HG03060 (cell line): ENCODE measurements at regions not wholly inside any gene's neighbourhood (a gene's known extent, or its start where the extent isn't known, plus 50 kb on each side); places are given as distances from the start of the nearest gene placed in this dataset.
"Not testable (repeated sequence)": the region's sequence is repeated elsewhere in the genome, so short reads cannot be mapped to it uniquely, and the experiment has no call there.

ENCODE experiments used
- ATAC-seq: cut with Tn5 transposase; IDR thresholded peaks from one replicate; pipeline ENCODE4 v1.9.1; 2021; ENCODE audit warnings: low read depth, moderate number of reproducible peaks; ENCODE audit not compliant: unreplicated experiment

DNA sequence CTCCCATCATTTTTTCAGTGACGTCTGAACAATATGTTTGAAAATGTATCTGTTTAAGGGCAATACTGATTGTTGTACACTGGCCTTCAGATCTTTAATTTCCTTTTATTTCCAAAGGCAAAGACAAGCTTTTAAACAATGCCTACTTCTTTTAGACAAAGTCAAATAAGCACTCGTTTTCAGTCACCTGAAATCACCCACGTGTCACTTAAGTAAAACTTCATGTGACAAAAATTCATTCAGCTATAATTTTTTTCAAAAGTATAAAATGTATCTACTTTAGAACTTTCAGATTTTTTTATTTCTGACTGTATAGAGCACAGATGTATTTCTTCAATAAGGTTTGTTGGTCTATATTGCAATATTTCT lies 113.5 kb upstream of the BEND6 start:
- ATAC-seq: no peak

DNA sequence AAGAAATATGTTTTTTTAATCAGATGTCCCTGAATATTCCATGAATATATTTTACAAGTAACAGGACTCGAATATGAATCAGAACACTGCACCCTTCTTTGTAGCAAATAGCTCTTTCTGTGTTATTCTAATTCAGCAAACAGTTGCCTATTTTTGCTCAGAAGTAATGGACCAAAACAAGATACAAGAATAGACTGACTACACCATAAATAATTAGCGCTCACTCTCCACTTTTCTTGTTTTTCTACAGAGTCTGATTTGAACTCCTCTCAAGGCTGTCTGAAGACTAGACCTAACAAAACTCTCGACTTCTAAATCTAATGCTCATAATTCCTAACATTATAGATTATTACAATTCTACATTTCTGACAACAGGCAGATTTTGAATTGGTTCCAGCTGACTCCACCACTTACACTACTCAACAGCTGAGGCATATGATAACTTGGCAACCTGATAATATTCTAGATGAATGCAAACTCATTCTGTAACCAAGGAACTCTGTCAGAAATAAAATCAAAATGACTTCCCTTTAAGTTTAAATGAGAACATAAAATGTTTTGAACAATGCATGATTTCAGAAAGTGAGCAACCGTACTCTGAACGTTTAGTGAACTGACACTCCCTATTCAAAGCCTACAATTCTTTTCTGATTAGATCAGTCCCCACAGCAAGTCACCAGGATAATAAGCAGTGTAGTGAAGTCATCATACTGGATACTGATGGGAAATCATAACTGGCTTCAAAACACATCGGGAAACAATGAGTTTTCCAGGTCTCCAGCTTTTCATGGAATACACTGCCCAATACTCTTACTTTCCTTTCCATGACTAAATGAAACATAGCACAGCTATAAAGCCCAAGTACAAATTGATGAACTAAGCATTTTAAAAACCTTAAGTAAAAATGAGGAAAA lies 114.2 kb upstream of the BEND6 start:
- ATAC-seq: no peak

GRCh38 chr6:56839533-56840183 lies 115.2 kb upstream of the BEND6 start:
- ATAC-seq: no peak

DNA sequence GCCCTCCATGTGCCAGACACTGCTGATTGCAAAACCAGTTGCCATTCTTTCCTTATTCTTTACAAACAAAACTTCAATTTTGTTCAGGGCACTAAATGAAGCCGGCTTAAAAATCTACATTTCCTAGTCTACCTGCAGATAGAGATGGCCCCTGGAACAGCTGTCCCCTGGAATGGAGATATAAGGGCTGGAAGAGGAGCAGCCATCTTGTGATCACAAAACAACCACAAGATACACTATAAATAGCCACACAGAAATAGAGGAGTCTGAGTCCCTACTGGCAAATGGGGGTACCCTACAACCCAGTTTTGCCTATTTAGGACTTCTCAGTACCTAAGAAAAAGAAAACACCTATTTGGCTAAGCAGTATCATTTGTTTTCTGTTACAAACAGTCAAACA lies 115.9 kb upstream of the BEND6 start:
- no peak for ATAC-seq

GRCh38 chr6:56838016-56838555 lies 116.8 kb upstream of the BEND6 start:
- ATAC-seq: no peak

- no peak for ATAC-seq
These were observed 117.5 kb upstream of the BEND6 start for GRCh38 chr6:56837322-56837894.

GRCh38 chr6:56835612-56836011 lies 119.3 kb upstream of the BEND6 start:
- no peak for ATAC-seq

DNA sequence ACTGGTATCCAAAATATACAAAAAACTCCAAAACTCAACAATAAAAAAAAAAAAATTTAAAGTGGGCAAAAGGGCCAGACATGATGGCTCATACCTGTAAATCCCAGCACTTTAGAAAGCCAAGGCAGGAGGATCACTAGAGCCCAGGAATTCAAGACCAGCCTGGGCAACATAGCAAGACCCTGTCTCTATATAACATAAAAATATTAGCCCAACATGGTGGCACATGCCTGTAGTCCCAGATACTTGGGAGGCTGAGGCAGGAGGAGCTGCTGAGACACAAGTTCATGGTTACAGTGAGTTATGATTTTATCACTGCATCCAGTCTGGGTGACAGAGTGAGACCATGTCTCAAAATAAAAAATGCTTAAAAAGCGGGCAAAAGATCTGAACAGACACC lies 121.0 kb upstream of the BEND6 start:
- ATAC-seq: no peak

DNA sequence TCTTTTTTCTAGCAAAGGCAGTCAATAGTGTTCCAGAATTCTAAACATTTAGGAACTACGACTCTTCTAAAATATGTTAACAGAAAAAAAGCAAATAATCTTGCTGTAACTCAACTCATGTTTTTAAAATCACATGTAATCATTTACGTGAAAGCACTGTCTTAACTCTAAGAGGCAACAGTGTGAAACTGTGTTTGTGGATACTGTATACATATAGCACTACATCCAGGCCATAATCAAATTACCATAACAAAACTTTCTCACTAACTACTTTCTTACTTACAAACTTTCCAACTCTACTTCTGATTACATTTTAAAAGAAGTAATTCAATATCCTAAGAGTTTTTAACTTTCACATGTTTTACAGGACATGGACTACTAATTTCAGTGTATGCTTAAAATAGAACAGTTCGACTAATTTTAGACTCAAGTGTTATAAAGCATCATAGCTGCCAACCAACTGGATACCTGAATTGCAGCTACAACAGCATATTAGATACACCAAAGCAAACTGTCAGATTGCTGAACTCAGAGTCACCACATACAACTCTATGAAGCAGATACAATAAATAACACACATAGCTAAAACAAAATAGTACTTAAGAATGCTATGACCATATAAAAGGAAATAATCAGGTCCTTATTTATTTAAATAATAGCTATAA lies 121.6 kb upstream of the BEND6 start:
- no peak for ATAC-seq

GRCh38 chr6:56832225-56832624 lies 122.7 kb upstream of the BEND6 start:
- no peak for ATAC-seq

GRCh38 chr6:56831334-56831733 lies 123.6 kb upstream of the BEND6 start:
- ATAC-seq: no peak

GRCh38 chr6:56827908-56828649 lies 126.8 kb upstream of the BEND6 start:
- ATAC-seq: no peak

DNA sequence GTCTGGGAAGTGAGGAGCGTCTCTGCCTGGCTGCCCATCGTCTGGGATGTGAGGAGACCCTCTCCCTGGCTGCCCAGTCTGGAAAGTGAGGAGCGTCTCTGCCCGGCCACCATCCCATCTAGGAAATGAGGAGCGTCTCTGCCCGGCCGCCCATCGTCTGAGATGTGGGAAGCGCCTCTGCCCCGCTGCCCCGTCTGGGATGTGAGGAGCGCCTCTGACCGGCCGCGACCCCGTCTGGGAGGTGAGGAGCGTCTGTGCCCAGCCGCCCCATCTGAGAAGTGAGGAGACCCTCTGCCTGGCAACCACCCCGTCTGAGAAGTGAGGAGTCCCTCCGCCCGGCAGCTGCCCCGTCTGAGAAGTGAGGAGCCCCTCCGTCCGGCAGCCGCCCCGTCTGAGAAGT lies 130.5 kb upstream of the BEND6 start:
- ATAC-seq: not testable (repeated sequence)

DNA sequence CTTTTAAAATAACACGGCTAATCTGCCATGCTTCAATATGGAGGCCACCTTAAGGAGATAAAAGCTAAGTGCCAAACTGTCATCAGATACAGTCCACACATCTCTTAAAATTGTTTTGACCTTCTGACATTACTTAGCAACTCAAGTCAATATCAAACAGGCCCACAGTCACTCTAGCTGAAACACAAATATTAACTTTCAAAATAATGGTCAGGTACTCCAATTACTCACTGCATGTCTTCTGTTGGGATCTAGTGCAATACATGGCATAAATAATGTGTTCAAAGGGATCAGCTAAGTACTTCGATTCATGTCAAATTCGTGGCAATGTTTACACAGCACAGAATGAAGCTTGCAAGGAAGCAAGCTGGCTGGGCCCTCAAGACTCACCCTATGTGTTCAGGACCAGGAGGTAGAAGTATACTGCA lies 133.9 kb upstream of the BEND6 start:
- ATAC-seq: no peak

DNA sequence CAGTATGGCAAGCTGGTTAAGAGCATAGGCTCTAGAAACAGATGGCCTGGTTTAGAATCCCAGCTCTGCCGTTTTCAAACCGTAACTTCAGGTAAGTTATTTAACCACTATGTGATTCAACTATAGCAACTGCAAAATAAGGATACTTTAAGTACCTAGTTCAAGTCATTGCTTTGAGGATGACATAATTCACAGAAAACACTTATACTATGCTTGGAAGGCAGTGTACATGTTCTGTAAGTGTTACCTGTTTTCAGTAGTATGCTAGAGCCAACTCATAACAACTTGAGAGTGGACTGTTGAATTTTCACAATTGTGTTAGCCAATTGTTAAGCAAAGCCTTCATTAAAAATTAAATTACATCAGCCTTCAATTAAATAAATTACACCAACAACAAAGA lies 134.8 kb upstream of the BEND6 start:
- no peak for ATAC-seq

GRCh38 chr6:56819604-56820003 lies 135.3 kb upstream of the BEND6 start:
- no peak for ATAC-seq

- ATAC-seq: no peak
These were observed 138.5 kb upstream of the BEND6 start for GRCh38 chr6:56816370-56816769.

GRCh38 chr6:56815436-56815835 lies 139.5 kb upstream of the BEND6 start:
- no peak for ATAC-seq

DNA sequence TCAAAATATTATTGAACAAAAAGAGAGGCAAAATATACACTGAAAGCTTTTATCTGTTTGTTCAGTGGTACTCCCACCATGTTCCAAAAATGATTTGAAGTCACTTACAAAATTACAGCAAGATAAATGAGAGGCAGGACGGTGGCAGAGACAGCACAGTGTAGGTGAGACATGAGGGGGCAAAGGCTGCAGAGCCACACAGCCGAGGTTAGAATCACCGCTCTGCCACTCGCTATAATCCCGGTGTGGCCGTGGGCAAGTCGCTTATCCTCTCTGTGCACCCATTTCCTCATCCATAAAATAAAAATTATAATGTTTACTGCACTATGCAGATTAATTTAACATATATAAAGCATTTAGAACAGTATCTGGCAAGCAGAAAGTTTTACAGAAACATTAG lies 140.1 kb upstream of the BEND6 start:
- no peak for ATAC-seq

GRCh38 chr6:56814308-56814707 lies 140.6 kb upstream of the BEND6 start:
- no peak for ATAC-seq
